ENCODE measurements at regions not wholly inside any gene's neighbourhood (a gene's known extent, or its start where the extent isn't known, plus 50 kb on each side); places are given as distances from the start of the nearest gene placed in this dataset.

DNA sequence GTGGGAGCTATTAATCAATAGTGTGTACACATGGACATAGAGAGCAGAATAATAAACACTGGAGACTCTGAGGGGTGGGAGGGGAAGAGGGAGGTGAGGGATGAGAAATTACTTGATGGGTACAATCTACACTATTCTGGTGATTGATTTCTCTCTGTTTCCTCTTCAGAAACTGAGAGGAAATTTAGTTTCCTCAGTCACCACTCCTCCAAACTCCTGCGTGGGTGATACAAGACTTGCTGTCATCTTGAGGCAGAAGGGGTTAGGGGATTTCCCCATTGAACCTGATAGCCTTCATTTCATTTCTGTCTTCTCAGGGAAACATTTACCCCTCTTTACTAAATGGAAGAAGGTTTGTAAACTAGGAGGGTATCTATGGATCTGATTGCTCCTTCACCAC is 84.3 kb upstream of the ESR1 start:
- Mint-ChIP-seq H3K27ac (no peak overlapping the region), H3K4me3 (ENCODE audit: low read depth) (no peak overlapping the region), H3K36me3 (ENCODE audit: insufficient read depth) (no peaks in the 10 kb centered on the region), H3K4me1 (ENCODE audit: low read depth) (peaks cover 10% of the 10 kb centered on the region), H3K27me3 (no peaks in the 10 kb centered on the region), H3K9me3 (ENCODE audit: low read depth) (peaks cover 3% of the 10 kb centered on the region)
- no peak for DNase-seq (ENCODE audit: low spot score, unreplicated experiment)
- TF ChIP-seq, protein P1, sequence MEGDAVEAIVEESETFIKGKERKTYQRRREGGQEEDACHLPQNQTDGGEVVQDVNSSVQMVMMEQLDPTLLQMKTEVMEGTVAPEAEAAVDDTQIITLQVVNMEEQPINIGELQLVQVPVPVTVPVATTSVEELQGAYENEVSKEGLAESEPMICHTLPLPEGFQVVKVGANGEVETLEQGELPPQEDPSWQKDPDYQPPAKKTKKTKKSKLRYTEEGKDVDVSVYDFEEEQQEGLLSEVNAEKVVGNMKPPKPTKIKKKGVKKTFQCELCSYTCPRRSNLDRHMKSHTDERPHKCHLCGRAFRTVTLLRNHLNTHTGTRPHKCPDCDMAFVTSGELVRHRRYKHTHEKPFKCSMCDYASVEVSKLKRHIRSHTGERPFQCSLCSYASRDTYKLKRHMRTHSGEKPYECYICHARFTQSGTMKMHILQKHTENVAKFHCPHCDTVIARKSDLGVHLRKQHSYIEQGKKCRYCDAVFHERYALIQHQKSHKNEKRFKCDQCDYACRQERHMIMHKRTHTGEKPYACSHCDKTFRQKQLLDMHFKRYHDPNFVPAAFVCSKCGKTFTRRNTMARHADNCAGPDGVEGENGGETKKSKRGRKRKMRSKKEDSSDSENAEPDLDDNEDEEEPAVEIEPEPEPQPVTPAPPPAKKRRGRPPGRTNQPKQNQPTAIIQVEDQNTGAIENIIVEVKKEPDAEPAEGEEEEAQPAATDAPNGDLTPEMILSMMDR (IDR thresholded peaks at IDR 0.05; ENCODE audit: unreplicated experiment) = no peak

DNA sequence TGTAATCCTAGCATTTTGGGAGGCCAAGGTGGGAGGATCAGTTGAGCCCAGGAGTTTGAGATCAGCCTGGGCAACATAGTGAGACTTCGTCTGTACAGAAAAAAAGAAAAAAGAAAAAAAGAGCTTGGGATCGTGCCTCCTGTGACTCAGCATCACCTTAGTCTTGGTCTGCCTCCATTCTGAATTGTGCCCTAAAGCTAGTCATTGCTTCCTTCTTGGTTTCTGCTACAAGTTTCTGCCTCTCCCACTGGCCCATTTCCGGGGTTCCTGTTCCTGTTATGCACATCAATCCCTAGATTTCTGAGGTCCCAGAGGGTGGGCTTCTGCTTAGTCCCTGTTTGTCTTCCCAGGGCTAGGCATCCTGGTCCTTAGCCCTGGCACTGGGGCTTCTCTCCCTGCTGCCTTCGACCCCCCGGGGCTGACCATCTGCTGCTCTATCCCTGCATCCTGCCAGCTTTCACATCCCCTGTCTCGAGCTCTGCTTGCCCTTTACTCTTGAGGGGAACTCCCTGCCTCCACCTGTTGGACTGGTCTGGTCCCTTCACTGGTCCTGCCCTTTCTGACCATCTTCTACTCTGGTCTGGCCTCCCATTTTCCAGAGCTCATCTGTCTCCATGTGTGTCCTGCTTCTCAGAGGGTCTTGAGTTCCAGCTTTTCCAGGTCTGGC is 77.5 kb upstream of the ESR1 start:
- Mint-ChIP-seq H3K4me1 (ENCODE audit: low read depth) (no peaks in the 10 kb centered on the region), H3K4me3 (ENCODE audit: low read depth) (no peak overlapping the region), H3K27ac (no peak overlapping the region), H3K27me3 (no peaks in the 10 kb centered on the region), H3K9me3 (ENCODE audit: low read depth) (no peaks in the 10 kb centered on the region), H3K36me3 (ENCODE audit: insufficient read depth) (no peaks in the 10 kb centered on the region)
- TF ChIP-seq, protein P1 (IDR thresholded peaks at IDR 0.05; ENCODE audit: unreplicated experiment) = no peak
- no peak for DNase-seq (ENCODE audit: low spot score, unreplicated experiment)

DNA sequence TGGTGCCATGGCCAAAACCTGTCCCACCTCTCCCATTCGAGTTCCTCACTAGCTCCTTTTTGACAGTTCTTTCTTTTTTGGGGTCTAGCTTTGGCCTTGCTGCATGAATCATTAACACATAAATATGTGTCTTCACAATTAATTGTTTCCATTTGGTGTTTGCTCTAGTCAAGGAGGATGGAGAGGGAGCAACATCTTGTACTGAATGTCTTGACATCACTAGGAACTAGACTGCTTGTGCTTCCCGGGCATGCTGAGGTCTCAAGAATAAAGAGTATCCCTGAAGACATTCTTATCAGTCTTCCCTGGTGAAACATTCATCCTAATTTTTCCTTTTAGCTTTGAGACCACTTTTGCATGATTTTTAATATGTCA is 77.0 kb upstream of the ESR1 start:
- no peak for DNase-seq (ENCODE audit: low spot score, unreplicated experiment)
- Mint-ChIP-seq H3K36me3 (ENCODE audit: insufficient read depth) (no peaks in the 10 kb centered on the region), H3K27ac (no peak overlapping the region), H3K4me3 (ENCODE audit: low read depth) (no peak overlapping the region), H3K27me3 (no peaks in the 10 kb centered on the region), H3K9me3 (ENCODE audit: low read depth) (no peaks in the 10 kb centered on the region), H3K4me1 (ENCODE audit: low read depth) (no peaks in the 10 kb centered on the region)
- TF ChIP-seq, protein P1 (IDR thresholded peaks at IDR 0.05; ENCODE audit: unreplicated experiment) = no peak

DNA sequence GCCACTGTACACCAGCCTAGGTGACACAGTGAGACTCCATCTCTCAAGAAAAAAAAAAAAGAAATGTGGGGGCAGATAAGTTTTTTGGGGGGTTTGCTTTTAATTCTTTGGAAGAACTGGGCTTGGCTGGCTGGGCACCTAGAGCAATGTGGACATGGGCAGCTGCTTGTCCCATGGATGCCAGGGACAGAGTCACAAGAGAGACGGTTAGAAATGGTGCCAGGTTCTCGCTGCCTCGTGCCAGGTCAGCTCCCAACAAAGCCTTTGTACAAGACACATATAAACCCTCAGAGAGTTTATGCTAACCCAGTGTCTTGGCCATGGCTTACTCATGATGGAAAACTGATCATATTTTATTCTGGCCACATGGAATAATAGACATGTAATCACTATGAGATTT is 76.2 kb upstream of the ESR1 start:
- TF ChIP-seq, protein P1 (IDR thresholded peaks at IDR 0.05; ENCODE audit: unreplicated experiment) = no peak
- no peak for DNase-seq (ENCODE audit: low spot score, unreplicated experiment)
- no peaks in the 10 kb centered on the region for H3K27me3 Mint-ChIP-seq
- H3K9me3 Mint-ChIP-seq (ENCODE audit: low read depth) = no peaks in the 10 kb centered on the region
- H3K27ac Mint-ChIP-seq = no peak overlapping the region
- no peak overlapping the region for H3K4me3 Mint-ChIP-seq (ENCODE audit: low read depth)
- no peaks in the 10 kb centered on the region for H3K36me3 Mint-ChIP-seq (ENCODE audit: insufficient read depth)
- H3K4me1 Mint-ChIP-seq (ENCODE audit: low read depth) = no peaks in the 10 kb centered on the region

DNA sequence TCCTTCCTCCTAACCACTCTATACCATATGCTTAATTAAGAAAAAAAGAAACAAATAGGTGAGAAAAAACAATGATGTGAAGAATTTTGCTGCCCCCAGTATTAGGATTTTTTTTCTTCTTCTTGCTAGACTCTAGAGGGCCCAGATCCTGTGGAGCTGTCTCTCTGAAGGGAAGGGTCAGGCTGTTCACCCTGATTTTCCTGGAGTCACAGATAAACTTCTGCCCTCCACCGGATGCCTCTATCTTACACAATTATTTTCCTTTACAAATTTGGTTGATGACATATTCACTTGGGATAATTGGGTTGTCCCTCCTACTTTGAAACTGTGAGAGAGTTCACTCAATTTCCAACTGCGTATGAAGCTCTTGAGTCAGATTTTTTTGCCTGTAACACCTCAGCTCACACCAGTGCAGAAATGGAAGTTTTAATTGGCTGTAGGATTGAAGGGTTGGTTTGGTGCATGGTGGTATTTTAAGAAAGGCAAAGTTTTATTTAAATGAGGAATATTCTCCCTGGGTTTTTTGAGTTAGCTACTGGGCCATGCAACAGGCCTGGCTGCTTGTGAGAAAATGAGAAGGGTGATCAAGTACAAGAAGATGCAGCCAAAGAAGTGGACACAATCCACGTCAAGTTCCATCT is 73.7 kb upstream of the ESR1 start:
- DNase-seq (ENCODE audit: low spot score, unreplicated experiment) = no peak
- Mint-ChIP-seq H3K4me3 (ENCODE audit: low read depth) (no peak overlapping the region), H3K27me3 (no peaks in the 10 kb centered on the region), H3K9me3 (ENCODE audit: low read depth) (no peaks in the 10 kb centered on the region), H3K4me1 (ENCODE audit: low read depth) (no peaks in the 10 kb centered on the region), H3K27ac (no peak overlapping the region), H3K36me3 (ENCODE audit: insufficient read depth) (no peaks in the 10 kb centered on the region)
- TF ChIP-seq, protein P1 (IDR thresholded peaks at IDR 0.05; ENCODE audit: unreplicated experiment) = no peak
